Stimulated activated CD4-positive, alpha-beta T cell treated with anti-CD3 and anti-CD28 coated beads, Interleukin-15, amount 100 ng/mL, for 1 hour (primary cell): ENCODE measurements at regions not wholly inside any gene's neighbourhood (a gene's known extent, or its start where the extent isn't known, plus 50 kb on each side); places are given as distances from the start of the nearest gene placed in this dataset.

Experiments
- DNase-seq, 2 donors: peaks; one replicate each; pipeline ENCODE4 v3.0.0-alpha.2; 2020; ENCODE audit warnings: low read depth in 1 of 2, low spot score in 1 of 2

DNA sequence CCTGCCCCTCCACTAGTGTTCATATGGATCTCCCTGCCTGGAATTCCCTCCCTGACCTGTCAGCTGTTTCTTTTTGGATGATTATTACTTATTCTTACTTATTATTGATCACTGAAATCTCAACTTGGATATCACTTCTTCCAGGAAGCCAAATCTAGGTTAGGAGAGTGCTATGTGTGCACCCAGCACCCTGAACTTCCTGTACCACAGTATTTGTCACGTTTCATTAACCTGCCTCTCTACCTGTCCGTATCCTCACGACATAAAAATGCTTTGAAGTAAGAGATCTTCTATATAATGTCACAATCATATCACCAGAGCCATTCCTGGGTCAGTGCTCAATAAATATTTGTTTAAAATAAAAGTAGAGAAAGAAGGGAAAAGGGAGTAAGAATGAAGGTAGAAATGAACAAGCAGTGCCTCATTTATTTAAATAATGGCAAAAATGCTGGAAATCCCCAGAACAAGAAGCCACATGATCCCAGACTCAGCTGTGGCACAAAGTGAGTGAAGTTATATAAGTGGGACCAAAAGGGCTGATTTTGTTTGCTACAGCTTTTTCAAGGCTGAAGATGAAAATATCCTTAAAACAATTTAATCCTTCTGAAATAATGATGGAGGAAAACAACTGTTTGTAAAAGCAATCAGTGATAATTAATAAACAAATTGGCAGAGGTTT lies 88.0 kb upstream of the MANEA start:
- no peak for DNase-seq

DNA sequence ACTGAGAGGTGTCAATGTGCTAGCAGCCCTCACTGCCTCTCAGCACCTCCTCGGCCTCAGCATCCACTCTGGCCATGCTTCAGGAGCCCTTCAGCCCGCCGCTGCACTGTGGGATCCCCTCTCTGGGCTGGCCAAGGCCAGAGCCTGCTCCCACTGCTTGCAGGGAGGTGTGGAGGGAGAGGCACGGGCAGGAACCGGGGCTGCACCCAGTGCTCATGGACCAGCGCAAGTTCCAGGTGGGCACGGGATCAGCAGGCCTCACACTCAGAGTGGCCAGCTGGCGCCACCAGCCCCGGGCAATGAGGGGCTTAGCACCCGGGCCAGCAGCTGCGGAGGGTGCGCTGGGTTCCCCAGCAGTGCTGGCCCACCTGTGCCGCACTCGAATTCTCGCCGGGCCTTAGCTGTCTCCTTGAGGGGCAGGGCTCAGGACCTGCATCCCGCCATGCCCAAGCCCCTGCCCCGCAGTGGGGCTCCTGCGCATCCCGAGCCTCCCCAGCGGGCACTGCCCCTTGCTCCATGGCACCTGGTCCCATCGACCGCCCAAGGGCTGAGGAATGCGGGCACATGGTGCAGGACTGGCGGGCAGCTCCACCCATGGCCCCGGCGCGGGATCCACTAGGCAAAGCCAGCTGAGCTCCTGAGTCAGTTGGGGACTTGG lies 80.4 kb upstream of the MANEA start:
- no peak for DNase-seq

DNA sequence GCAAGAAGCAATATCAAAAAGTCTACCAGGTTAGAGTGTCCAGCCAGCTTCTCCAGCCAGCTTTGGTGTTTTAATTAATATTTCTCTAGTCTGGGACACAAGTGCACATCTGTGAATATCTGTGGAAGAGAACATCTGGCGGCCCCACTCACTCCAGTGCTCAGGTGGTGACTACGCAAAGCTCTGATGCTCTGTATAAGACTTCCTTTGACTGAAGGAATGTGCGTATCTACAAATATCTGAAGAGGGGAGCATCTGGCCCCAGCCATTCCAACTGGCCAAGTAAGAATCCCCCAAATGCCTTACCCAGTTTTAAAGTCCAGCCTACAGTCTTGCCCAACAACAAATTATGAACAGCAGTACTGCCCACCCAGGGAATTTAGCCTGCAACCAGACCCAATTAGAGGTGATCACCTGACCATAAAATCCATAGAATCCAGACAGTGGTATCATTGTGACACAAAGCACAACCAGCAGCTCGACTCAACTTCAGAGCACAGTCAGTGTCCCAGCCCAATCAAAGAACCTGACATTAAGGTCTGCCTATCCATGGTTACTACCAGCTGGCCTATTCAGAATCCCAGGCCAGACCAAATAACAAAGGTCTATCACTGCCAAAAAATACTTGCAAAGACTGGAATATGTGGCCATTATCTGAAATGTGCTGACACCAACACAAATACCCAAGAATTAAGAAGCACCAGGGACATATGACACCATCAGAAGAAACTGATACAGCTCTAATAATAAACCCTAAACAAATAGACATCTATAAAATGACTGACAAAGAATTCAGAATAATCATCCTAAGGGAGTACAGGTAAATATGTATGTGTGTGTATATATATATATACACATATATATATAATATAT lies 76.1 kb upstream of the MANEA start:
- DNase-seq: no peak

DNA sequence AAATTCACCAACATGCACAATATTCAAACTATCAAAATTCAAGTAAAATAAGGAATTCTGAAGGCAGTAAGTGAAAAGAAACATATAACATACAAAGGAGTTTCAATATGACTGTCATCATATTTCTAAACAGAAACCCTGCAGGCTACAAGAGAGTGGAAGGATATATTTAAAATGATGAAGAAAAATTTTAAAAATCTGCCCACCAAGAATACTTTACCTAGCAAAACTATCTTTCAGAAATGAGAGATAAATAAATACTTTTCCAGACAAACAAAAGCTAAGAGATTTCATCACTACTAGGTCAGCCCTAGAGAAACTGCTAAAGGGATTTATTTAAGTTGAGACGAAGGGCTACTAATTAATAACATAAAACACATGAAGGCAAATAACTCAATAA lies 73.8 kb upstream of the MANEA start:
- DNase-seq: no peak

DNA sequence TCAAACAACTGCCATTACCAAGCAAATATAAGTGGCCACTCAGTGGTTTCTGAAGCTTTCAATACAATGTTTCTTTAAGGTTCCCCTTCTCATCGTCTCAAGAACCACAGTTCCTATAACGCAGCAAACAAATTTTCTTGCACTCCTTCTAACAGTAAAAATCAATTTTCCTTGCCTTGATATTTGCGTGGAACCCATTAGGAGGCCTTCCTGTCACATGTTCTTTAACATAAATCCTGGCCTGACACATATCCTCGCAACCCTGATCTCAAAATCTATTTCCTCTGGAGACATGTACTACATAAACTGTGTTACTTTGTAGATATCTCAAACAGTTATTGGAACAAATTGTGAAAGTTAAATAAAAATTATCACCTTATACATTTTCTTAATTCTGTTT lies 65.9 kb upstream of the MANEA start:
- DNase-seq: no peak

DNA sequence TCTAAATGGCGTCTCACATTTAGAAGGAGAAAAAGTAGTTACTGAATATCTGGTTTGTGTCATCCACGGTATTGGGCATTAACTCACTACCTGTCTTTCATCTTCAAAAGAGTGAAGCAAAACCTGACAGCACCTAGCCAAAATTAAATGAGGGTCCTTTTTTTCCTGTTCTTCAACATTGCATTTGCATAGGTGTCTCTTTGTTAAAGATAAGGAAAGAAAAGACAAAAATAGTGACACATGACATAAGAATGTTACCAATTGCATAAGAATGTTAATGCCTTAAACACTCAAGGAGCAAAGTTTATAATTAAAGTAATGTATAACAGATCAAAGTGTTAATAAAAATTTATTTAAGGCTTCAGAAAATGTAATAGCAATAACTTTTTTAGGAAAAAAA lies 61.4 kb upstream of the MANEA start:
- no peak for DNase-seq

DNA sequence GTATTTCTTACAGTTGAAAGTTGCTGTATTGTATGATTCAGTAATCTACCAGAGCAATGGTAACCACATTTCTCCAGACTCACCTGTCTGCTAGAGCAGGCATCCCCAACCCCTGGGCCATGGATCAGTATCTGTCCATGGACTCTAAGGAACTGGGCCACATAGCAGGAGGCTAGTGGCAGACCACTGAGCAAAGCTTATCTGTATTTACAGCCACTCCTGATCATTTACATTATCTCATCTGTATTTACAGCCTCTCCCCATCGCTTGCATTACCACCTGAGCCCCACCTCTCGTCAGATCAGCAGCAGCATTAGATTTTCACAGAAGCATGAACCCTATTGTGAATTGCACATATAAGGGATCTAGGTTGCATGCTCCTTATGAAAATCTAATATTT lies 60.3 kb upstream of the MANEA start:
- DNase-seq: no peak

DNA sequence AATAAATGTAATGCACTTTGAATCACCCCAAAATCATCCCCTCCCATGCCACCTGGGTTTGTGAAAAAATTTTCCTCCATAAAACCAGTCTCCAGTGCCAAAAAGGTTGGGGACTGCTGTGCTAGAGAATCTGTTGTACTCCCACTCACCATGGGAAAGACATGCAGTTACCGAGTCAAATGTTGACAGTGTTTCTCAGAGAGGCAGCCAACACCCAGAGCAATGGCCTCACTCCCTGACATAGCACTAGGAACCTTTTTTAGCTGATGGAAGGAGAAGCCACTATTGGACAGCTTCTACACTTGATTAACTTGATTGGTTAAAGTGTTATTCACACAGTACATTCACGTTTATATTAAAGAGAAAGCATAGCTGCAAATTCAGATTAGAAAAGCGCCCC lies 59.8 kb upstream of the MANEA start:
- DNase-seq: no peak

DNA sequence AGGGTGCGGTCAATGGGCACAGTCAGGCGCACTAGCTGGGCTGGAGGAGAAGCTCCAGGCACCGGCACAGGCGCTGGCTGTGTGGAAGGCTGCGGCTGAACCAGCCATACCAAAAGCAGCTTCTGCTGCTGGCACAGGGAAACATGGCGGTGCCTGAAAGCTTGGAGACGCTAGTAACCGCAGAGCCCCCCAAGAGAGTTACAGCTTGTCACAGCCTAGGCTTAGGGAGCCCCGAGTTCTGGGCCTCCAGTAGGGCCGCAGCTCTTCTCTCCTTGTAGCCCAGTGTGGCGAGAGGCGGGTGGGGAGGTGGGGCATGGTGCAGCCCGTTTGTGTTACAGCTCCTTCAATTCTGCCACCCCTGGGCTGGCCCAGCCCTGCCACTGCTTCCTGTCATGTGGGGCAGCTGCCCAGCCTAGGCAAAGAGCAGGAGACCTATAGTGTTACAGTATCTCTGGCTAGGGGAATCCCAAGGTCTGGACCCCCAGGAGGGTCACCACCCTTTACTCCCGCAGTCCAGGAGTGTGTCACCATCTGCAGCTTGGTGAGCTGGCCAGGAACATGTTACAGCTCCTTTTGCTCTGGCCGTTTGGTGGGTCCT lies 58.6 kb upstream of the MANEA start:
- no peak for DNase-seq

DNA sequence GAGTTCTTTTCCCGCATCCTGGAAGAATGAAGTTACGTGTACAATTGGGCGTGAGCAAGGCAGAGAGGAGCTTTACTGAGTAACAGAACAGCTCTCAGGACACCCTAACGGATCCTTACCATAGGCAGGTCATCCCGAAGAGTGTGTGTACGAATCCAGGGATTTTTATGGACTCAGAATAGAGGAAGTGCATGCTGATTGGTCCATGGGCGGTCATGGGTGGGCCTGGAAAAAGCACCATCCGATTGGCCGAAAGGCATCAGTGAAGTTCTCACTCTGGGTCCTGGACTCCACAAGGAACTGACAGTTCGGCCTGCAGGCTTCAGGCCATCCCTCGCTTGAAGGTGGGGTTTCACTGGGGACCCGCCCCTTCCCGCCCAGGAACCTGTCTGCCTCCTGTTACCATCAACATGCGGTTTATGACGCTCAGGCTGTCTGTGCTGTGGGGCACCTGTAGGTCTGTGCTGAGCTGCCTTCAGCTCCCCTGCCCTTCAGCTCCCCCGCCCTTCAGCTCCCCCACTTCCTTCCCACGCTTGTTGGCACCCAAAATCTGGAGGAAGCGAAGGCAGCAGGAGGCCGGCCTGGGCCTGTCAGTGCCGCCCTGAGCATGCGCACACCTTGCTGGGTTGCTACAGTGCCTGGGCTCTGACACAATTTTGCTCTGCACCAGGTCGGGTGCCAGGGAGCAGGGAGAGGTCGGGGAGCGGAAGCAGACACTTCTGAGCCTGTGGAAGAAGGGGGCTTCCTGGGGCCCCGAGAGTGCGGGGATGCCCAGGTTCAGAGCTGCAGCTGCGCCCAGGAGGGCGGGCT lies 57.9 kb upstream of the MANEA start:
- no peak for DNase-seq

DNA sequence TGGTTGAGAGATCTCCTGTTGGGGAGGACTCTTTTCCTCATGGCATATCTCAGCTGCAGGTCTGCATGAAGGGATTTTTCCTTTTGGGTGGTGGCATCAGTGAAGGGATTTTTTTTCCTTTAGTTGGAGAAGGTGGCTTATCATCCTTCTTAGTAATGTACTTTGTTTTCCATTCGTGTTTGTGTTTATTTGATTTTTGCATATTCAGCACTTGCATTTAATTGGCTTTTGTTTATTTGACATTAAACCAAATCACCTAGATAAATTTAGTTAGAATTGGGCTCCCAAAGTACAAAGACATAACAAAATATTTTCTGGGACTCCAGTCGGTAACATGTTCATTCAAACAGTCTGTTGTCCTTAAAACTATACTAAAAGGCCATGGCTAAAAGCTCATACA lies 56.2 kb upstream of the MANEA start:
- no peak for DNase-seq
